ENCODE measurements at regions not wholly inside any gene's neighbourhood (a gene's known extent, or its start where the extent isn't known, plus 50 kb on each side); places are given as distances from the start of the nearest gene placed in this dataset.

DNA sequence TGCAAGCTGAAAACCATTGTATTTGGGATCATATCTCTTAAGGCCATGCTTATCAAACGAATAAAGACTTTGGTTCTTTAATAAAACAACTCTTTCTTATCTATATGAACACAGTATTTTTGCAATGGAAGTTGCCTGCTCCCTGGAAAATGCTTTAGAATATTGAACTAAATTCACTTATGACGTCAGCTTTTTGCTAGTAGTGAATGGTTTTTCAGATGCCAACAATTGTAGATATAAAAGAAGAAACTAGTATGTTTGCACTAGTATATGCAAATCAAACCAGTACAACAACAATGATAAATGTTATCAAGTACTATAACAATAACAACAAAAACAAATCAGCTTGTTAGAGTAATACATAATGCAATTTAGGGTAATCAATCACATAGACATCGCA is 1462.9 kb downstream of the SUCLG1 start:
- no peaks in the 10 kb centered on the region for H3K4me1 ChIP-seq (replicated peaks in 1 of 2; ENCODE audit: control insufficient read depth in 2 of 2, insufficient read depth in 2 of 2, low read length in 2 of 2)
- 2% methylated on average over 3 of the region's 3 CpGs for WGBS (ENCODE audit: insufficient coverage, low coverage, missing lambda C conversion rate)
- no peak for TF ChIP-seq YBX1 (IDR thresholded peaks at IDR 0.05)
- TF ChIP-seq, protein P1, sequence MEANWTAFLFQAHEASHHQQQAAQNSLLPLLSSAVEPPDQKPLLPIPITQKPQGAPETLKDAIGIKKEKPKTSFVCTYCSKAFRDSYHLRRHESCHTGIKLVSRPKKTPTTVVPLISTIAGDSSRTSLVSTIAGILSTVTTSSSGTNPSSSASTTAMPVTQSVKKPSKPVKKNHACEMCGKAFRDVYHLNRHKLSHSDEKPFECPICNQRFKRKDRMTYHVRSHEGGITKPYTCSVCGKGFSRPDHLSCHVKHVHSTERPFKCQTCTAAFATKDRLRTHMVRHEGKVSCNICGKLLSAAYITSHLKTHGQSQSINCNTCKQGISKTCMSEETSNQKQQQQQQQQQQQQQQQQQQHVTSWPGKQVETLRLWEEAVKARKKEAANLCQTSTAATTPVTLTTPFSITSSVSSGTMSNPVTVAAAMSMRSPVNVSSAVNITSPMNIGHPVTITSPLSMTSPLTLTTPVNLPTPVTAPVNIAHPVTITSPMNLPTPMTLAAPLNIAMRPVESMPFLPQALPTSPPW (CRISPR knock-in tag; IDR thresholded peaks at IDR 0.05): no peak
- no peak for TF ChIP-seq SAFB (IDR thresholded peaks at IDR 0.05; ENCODE audit: borderline replicate concordance, low read depth, low read length)
- no peak for TF ChIP-seq ARNT (IDR thresholded peaks at IDR 0.05)
- no peak for TF ChIP-seq OTX1 (CRISPR knock-in tag; IDR thresholded peaks at IDR 0.05)
- TF ChIP-seq ZNF277 (CRISPR knock-in tag; IDR thresholded peaks at IDR 0.05; ENCODE audit: borderline replicate concordance): no peak
- TF ChIP-seq, protein P2, sequence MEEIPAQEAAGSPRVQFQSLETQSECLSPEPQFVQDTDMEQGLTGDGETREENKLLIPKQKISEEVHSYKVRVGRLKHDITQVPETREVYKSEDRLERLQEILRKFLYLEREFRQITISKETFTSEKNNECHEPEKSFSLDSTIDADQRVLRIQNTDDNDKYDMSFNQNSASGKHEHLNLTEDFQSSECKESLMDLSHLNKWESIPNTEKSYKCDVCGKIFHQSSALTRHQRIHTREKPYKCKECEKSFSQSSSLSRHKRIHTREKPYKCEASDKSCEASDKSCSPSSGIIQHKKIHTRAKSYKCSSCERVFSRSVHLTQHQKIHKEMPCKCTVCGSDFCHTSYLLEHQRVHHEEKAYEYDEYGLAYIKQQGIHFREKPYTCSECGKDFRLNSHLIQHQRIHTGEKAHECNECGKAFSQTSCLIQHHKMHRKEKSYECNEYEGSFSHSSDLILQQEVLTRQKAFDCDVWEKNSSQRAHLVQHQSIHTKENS (CRISPR knock-in tag; IDR thresholded peaks at IDR 0.05): no peak
- no peaks in the 10 kb centered on the region for H3K9me3 ChIP-seq (replicated peaks; ENCODE audit: control insufficient read depth, insufficient read depth, low read depth, low read length)
- no peaks in the 10 kb centered on the region for H4K20me1 ChIP-seq (replicated peaks; ENCODE audit: control insufficient read depth, insufficient read depth, low read length)
- H3K27ac ChIP-seq (ENCODE audit: extremely low read depth, low read depth, low read length): no peak overlapping the region
- H3K79me2 ChIP-seq (ENCODE audit: control insufficient read depth, insufficient read depth, low read length): no peaks in the 10 kb centered on the region
- ChIA-PET CTCF (ENCODE audit: low intra/inter-chr PET ratio) (no interaction called here), POLR2A (interaction anchor here (0.6 kb wide), 1 partner anchor 1590 kb away, joined by 4 read pairs; no protein-coding TSS in a partner anchor)
- FAIRE-seq (no peak), ATAC-seq (no peak), DNase-seq (ENCODE audit: extremely low read depth in 1 of 4, low spot score in 3 of 4) (no peak)
- no peaks in the 10 kb centered on the region for H3K36me3 ChIP-seq (ENCODE audit: control insufficient read depth, insufficient read depth, low read length)
- H3K9me1 ChIP-seq (ENCODE audit: control insufficient read depth, insufficient read depth, low read length): no peaks in the 10 kb centered on the region
- H3K9ac ChIP-seq (ENCODE audit: insufficient read depth in 1 of 2, low read depth in 2 of 2, low read length in 2 of 2): no peak overlapping the region
- no peak overlapping the region for H2AFZ ChIP-seq (ENCODE audit: low read depth, low read length)
- H3K27me3 ChIP-seq (ENCODE audit: control insufficient read depth in 2 of 2, insufficient read depth in 2 of 2, low read length in 2 of 2): no peaks in the 10 kb centered on the region
- in situ Hi-C loops (cut with MboI): no loop called here
- intact Hi-C loops (cut with micrococcal nuclease): no loop called here
- H3K4me3 ChIP-seq: no peak overlapping the region
- BruUV-seq (replicated peaks): no TSS peak
- H3K4me2 ChIP-seq (ENCODE audit: insufficient read depth, low read length): no peak overlapping the region
